K562 (cell line): ENCODE measurements at regions not wholly inside any gene's neighbourhood (a gene's known extent, or its start where the extent isn't known, plus 50 kb on each side); places are given as distances from the start of the nearest gene placed in this dataset.

Source experiments
- ARID4B ChIP-seq: sonication (generic); formaldehyde crosslinking; IDR thresholded peaks from 2 replicates; pipeline ENCODE4 v1.8.0; 2022; ENCODE audit warnings: mild to moderate bottlenecking, missing genetic modification reagents
- CTCF ChIP-seq, 3 experiments: IDR thresholded peaks in 2 of 3; conservative IDR thresholded peaks in 1 of 3; 2 replicates each; pipeline ENCODE4 v1.5.1; 2011 to 2012; ENCODE audit warnings: low read length in 3 of 3, mild to moderate bottlenecking in 3 of 3, control low read depth in 2 of 3, improper control_type of control experiment in 1 of 3, inconsistent platforms in 1 of 3, low read depth in 1 of 3, mixed read lengths in 1 of 3, moderate library complexity in 1 of 3; ENCODE audit not compliant: insufficient read depth in 2 of 3
- EP300 ChIP-seq: IDR thresholded peaks from 2 replicates; pipeline ENCODE4 v1.6.1; 2012; ENCODE audit warnings: low read length, improper control_type of control experiment
- NONO ChIP-seq, 2 experiments: fragments of 200-400 bp in 1 of 2; fragments of 450-650 bp in 1 of 2; formaldehyde crosslinking in 1 of 2; IDR thresholded peaks; 2 replicates each; pipeline ENCODE4 v1.6.1; 2017; ENCODE audit warnings: low read depth in 2 of 2, mild to moderate bottlenecking in 2 of 2, moderate library complexity in 2 of 2, low read length in 1 of 2
- RBM25 ChIP-seq: fragments of 200-400 bp; formaldehyde crosslinking; IDR thresholded peaks from 2 replicates; pipeline ENCODE4 v1.6.1; 2018; ENCODE audit warnings: low read length, low read depth, moderate library complexity; ENCODE audit not compliant: severe bottlenecking
- STAG1 ChIP-seq: sonication (generic); formaldehyde crosslinking; IDR thresholded peaks from 2 replicates; pipeline ENCODE4 v1.5.0; 2020; ENCODE audit warnings: missing genetic modification reagents, borderline replicate concordance

- TF ChIP-seq STAG1 (CRISPR knock-in tag) (no peak), RBM25 (no peak), EP300 (no peak), NONO (IDR thresholded peaks at IDR 0.05; ENCODE audit: low read depth in 2 of 2, low read length in 1 of 2) (no peak), CTCF (IDR thresholded peaks at IDR 0.05 in 2 of 3, conservative IDR thresholded peaks at IDR 0.05 in 1 of 3; ENCODE audit: insufficient read depth in 2 of 3, low read depth in 1 of 3, low read length in 3 of 3) (no peak), ARID4B (CRISPR knock-in tag) (no peak)
Measured at GRCh38 chr10:107749235-107749634, 584.7 kb upstream of the SORCS1 start.
